K562 (cell line): ENCODE measurements at regions not wholly inside any gene's neighbourhood (a gene's known extent, or its start where the extent isn't known, plus 50 kb on each side); places are given as distances from the start of the nearest gene placed in this dataset.

Experiments used
- ATAC-seq: fragments of 200-7000 bp; cut with Tn5 transposase; 3 replicates; pipeline ENCODE4 v1.9.1; 2020; ENCODE audit warnings: moderate library complexity
- BruUV-seq: library from RNA; stranded (reverse); fragments of 400-500 nt; replicated peaks from 2 replicates; lab custom pipeline; 2021; lab: Mats Ljungman, UMichigan
- CTCF ChIA-PET: fragments of 300-600 bp; formaldehyde crosslinking; extraction: SDS; loops from one replicate; lab custom pipeline; 2021; ENCODE audit warnings: low intra/inter-chr PET ratio; lab: Yijun Ruan, JAX
- POLR2A ChIA-PET: fragments of 300-600, 350-650 bp; sonication (Branson Sonifier 250); formaldehyde crosslinking; extraction: SDS; loops from one replicate; lab custom pipeline; 2021; ENCODE audit warnings: antibody characterized with exemption, inconsistent platforms; lab: Yijun Ruan, JAX
- DNase-seq, 4 experiments: peaks; one replicate each; pipeline versions ENCODE4 v3.0.0 to v3.0.0-alpha.2; 2011 to 2018; ENCODE audit warnings: low spot score in 3 of 4, mixed read lengths in 3 of 4; ENCODE audit errors: extremely low read depth in 1 of 4
- FAIRE-seq: peaks from 2 replicates; lab custom pipeline; 2011; peaks lifted over from hg19 to GRCh38; lab: Jason Lieb, UNC
- H2AFZ ChIP-seq: 2 replicates; pipeline ENCODE4 v1.6.0; 2011; ENCODE audit warnings: low read depth, low read length, control low read depth, inconsistent platforms
- H3K27ac ChIP-seq: fragments of 200-600 bp; 3 replicates; pipeline ENCODE4 v1.8.0; 2011; ENCODE audit warnings: low read depth, mild to moderate bottlenecking, control low read depth, inconsistent platforms, low read length, moderate library complexity, mixed read lengths; ENCODE audit errors: extremely low read depth
- H3K27me3 ChIP-seq, 2 experiments: fragments of 300-600 bp in 1 of 2; 2 replicates in 1 of 2; 3 replicates in 1 of 2; pipeline versions ENCODE4 v1.6.0 to v1.8.0; 2011; ENCODE audit warnings: inconsistent platforms in 2 of 2, low read length in 2 of 2, mild to moderate bottlenecking in 1 of 2, mixed read lengths in 1 of 2, moderate library complexity in 1 of 2; ENCODE audit not compliant: control insufficient read depth in 2 of 2, insufficient read depth in 2 of 2
- H3K36me3 ChIP-seq: fragments of 300-600 bp; 3 replicates; pipeline ENCODE4 v1.8.0; 2011; ENCODE audit warnings: mild to moderate bottlenecking, low read length, inconsistent platforms; ENCODE audit not compliant: control insufficient read depth, insufficient read depth
- H3K4me1 ChIP-seq, 2 experiments: fragments of 200-600 bp in 1 of 2; replicated peaks in 1 of 2; 2 replicates in 1 of 2; 3 replicates in 1 of 2; pipeline versions ENCODE4 v1.5.1 to v1.8.0; 2011; ENCODE audit warnings: inconsistent platforms in 2 of 2, low read length in 2 of 2, mild to moderate bottlenecking in 1 of 2, mixed read lengths in 1 of 2, moderate library complexity in 1 of 2; ENCODE audit not compliant: control insufficient read depth in 2 of 2, insufficient read depth in 2 of 2
- H3K4me2 ChIP-seq: 2 replicates; pipeline ENCODE4 v1.6.1; 2011; ENCODE audit warnings: low read length, control low read depth, inconsistent platforms, mixed read lengths; ENCODE audit not compliant: insufficient read depth
- H3K4me3 ChIP-seq: fragments of 200-600 bp; sonication (generic), shearing (Covaris generic); 2 replicates; pipeline ENCODE4 v1.5.1; 2016; ENCODE audit warnings: control low read depth, inconsistent platforms
- H3K79me2 ChIP-seq: fragments of 200-600 bp; 3 replicates; pipeline ENCODE4 v1.8.0; 2011; ENCODE audit warnings: low read length, inconsistent platforms; ENCODE audit not compliant: control insufficient read depth, insufficient read depth
- H3K9ac ChIP-seq, 2 experiments: 2 replicates each; pipeline versions ENCODE4 v1.6.0 to v1.6.1; 2011; ENCODE audit warnings: low read depth in 2 of 2, low read length in 2 of 2, control low read depth in 1 of 2, inconsistent platforms in 1 of 2, mild to moderate bottlenecking in 1 of 2, mixed read lengths in 1 of 2; ENCODE audit not compliant: insufficient read depth in 1 of 2
- H3K9me1 ChIP-seq: one replicate; pipeline ENCODE4 v1.6.0; 2011; ENCODE audit warnings: inconsistent platforms, mild to moderate bottlenecking, low read length, moderate library complexity; ENCODE audit not compliant: control insufficient read depth, insufficient read depth
- H3K9me3 ChIP-seq: replicated peaks from 2 replicates; pipeline ENCODE4 v1.5.1; 2011; ENCODE audit warnings: low read depth, low read length, inconsistent platforms; ENCODE audit not compliant: control insufficient read depth, insufficient read depth
- H4K20me1 ChIP-seq: replicated peaks from 2 replicates; pipeline ENCODE4 v1.6.1; 2011; ENCODE audit warnings: low read length, inconsistent platforms, mixed read lengths; ENCODE audit not compliant: control insufficient read depth, insufficient read depth
- BCOR ChIP-seq: fragments of 450-650 bp; IDR thresholded peaks from 2 replicates; pipeline ENCODE4 v1.6.1; 2016
- CBX5 ChIP-seq: IDR thresholded peaks from 2 replicates; pipeline ENCODE4 v1.6.1; 2014; ENCODE audit warnings: low read depth, borderline replicate concordance
- CUX1 ChIP-seq: fragments of 200-800 bp; sonication (Bioruptor generic); IDR thresholded peaks from 2 replicates; pipeline ENCODE4 v1.6.1; 2016; ENCODE audit warnings: missing genetic modification characterization, missing compliant biosample characterization
- HEY1 ChIP-seq: fragments of 250-450 bp; sonication (Bioruptor Pico); IDR thresholded peaks from 2 replicates; pipeline ENCODE4 v1.5.0; 2020; ENCODE audit warnings: mild to moderate bottlenecking, moderate library complexity, borderline replicate concordance
- LARP7 ChIP-seq: fragments of 450-650 bp; IDR thresholded peaks from 2 replicates; pipeline ENCODE4 v1.6.1; 2016
- RFX7 ChIP-seq: fragments of 250-450 bp; sonication (Bioruptor Pico); IDR thresholded peaks from 2 replicates; pipeline ENCODE4 v1.5.1; 2021; ENCODE audit warnings: mild to moderate bottlenecking
- RNF2 ChIP-seq: sonication (generic); IDR thresholded peaks from 2 replicates; pipeline ENCODE4 v1.6.1; 2016
- TAF7 ChIP-seq: fragments of 450-650 bp; IDR thresholded peaks from 2 replicates; pipeline ENCODE4 v1.6.1; 2016; ENCODE audit warnings: missing genetic modification characterization, missing compliant biosample characterization
- TRIM24 ChIP-seq, 2 experiments: fragments of 450-650 bp; IDR thresholded peaks; 2 replicates each; pipeline ENCODE4 v1.6.1; 2016
- ZNF174 ChIP-seq: fragments of 250-450 bp; sonication (Bioruptor Pico); IDR thresholded peaks from 2 replicates; pipeline ENCODE4 v1.4.0; 2020; ENCODE audit warnings: mild to moderate bottlenecking
- WGBS: fragments of 100-300 bp; shearing (Covaris generic); methylation state at CpG from one replicate; pipeline ENCODE4 v1.1.6; 2016; ENCODE audit warnings: low coverage, mixed read lengths; ENCODE audit not compliant: insufficient coverage; ENCODE audit errors: missing lambda C conversion rate; 5-methylcytosine and 5-hydroxymethylcytosine counted together
- in situ Hi-C: fragments of 300-500 bp; cut with MboI; formaldehyde crosslinking; loops from 4 replicates; pipeline ENCODE4 v1.15.0; 2018; ENCODE audit warnings: inconsistent platforms, mixed read lengths
- intact Hi-C: fragments of 100-400 bp; cut with micrococcal nuclease; formaldehyde crosslinking; loops from 2 replicates; pipeline ENCODE4 v1.14.2; 2022
- TF ChIP-seq, protein P1 (sequence below): fragments of 450-650 bp; conservative IDR thresholded peaks from 2 replicates; pipeline ENCODE4 v1.6.1; 2016; ENCODE audit warnings: missing genetic modification characterization, low read depth, mild to moderate bottlenecking, missing compliant biosample characterization, moderate library complexity
- TF ChIP-seq, protein P2 (sequence below), 2 experiments: fragments of 450-650 bp in 1 of 2; IDR thresholded peaks; 2 replicates each; pipeline ENCODE4 v1.6.1; 2011 to 2017; ENCODE audit warnings: low read depth in 2 of 2, antibody characterized with exemption in 1 of 2, borderline replicate concordance in 1 of 2, low read length in 1 of 2, mild to moderate bottlenecking in 1 of 2, mixed read lengths in 1 of 2; ENCODE audit not compliant: control insufficient read depth in 1 of 2

GRCh38 chr16:87080571-87081167 is 236.5 kb downstream of the C16orf95 start:
- Histone ChIP-seq H3K9me3 (peaks cover 3% of the 10 kb centered on the region), H3K27me3 (peaks cover 2 to 11% of the 10 kb centered on the region in 2 experiments; a peak in 1 of 5 replicates), H3K4me2 (no peak overlapping the region), H3K4me1 (no peaks in the 10 kb centered on the region), H3K4me3 (no peak overlapping the region), H3K9ac (no peak overlapping the region), H3K79me2 (no peaks in the 10 kb centered on the region), H3K36me3 (no peaks in the 10 kb centered on the region), H2AFZ (no peak overlapping the region), H3K27ac (no peak overlapping the region), H3K9me1 (no peaks in the 10 kb centered on the region), H4K20me1 (no peaks in the 10 kb centered on the region; the same call in 1 of the 2 replicates)
- POLR2A ChIA-PET, result interaction anchor here (1.2 kb wide), 1 partner anchor 18 kb away, joined by 5 read pairs; no protein-coding TSS in a partner anchor
- BruUV-seq, result no TSS peak
- DNase-seq, result no peak
- CTCF ChIA-PET, result no interaction called here
- ATAC-seq, result no peak
- FAIRE-seq, result no peak
- WGBS, result 2% methylated on average over 4 of the region's 4 CpGs
- intact Hi-C loops (no loop called here), in situ Hi-C loops (no loop called here)
- TF ChIP-seq, protein P1, sequence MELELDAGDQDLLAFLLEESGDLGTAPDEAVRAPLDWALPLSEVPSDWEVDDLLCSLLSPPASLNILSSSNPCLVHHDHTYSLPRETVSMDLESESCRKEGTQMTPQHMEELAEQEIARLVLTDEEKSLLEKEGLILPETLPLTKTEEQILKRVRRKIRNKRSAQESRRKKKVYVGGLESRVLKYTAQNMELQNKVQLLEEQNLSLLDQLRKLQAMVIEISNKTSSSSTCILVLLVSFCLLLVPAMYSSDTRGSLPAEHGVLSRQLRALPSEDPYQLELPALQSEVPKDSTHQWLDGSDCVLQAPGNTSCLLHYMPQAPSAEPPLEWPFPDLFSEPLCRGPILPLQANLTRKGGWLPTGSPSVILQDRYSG (tag), result no peak
- no peak for TF ChIP-seq TAF7 (tag)
- TF ChIP-seq RFX7 (CRISPR knock-in tag), result no peak
- TF ChIP-seq RNF2, result no peak
- no peak for TF ChIP-seq LARP7
- TF ChIP-seq ZNF174 (CRISPR knock-in tag), result no peak
- peak in 1 of 2 experiments; percentile 34; a peak in 1 of 4 replicates for TF ChIP-seq TRIM24 (IDR thresholded peaks at IDR 0.05)
- no peak for TF ChIP-seq CUX1 (CRISPR knock-in tag)
- TF ChIP-seq HEY1, result no peak
- TF ChIP-seq, protein P2, sequence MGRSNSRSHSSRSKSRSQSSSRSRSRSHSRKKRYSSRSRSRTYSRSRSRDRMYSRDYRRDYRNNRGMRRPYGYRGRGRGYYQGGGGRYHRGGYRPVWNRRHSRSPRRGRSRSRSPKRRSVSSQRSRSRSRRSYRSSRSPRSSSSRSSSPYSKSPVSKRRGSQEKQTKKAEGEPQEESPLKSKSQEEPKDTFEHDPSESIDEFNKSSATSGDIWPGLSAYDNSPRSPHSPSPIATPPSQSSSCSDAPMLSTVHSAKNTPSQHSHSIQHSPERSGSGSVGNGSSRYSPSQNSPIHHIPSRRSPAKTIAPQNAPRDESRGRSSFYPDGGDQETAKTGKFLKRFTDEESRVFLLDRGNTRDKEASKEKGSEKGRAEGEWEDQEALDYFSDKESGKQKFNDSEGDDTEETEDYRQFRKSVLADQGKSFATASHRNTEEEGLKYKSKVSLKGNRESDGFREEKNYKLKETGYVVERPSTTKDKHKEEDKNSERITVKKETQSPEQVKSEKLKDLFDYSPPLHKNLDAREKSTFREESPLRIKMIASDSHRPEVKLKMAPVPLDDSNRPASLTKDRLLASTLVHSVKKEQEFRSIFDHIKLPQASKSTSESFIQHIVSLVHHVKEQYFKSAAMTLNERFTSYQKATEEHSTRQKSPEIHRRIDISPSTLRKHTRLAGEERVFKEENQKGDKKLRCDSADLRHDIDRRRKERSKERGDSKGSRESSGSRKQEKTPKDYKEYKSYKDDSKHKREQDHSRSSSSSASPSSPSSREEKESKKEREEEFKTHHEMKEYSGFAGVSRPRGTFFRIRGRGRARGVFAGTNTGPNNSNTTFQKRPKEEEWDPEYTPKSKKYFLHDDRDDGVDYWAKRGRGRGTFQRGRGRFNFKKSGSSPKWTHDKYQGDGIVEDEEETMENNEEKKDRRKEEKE (IDR thresholded peaks at IDR 0.05; ENCODE audit: borderline replicate concordance in 1 of 2, control insufficient read depth in 1 of 2, low read depth in 2 of 2, low read length in 1 of 2), result no peak
- no peak for TF ChIP-seq BCOR
- 0 out of 2 replicates have a peak, but pooled peaks have one; percentile 57 for TF ChIP-seq CBX5
